Stomach smooth muscle (tissue), 2 donors: ENCODE measurements at regions not wholly inside any gene's neighbourhood (a gene's known extent, or its start where the extent isn't known, plus 50 kb on each side); places are given as distances from the start of the nearest gene placed in this dataset.
"Not testable (repeated sequence)": the region's sequence is repeated elsewhere in the genome, so short reads cannot be mapped to it uniquely, and the experiment has no call there.

Experiments
- H3K27ac ChIP-seq: one replicate; pipeline ENCODE4 v1.7.0; 2013; ENCODE audit warnings: mild to moderate bottlenecking, low read length, inconsistent platforms
- H3K27me3 ChIP-seq, 2 donors: one replicate each; pipeline ENCODE4 v1.7.0; 2013; ENCODE audit warnings: low read length in 2 of 2; ENCODE audit not compliant: insufficient read depth in 2 of 2, control insufficient read depth in 1 of 2
- H3K36me3 ChIP-seq, 2 donors: one replicate each; pipeline ENCODE4 v1.7.0; 2013; ENCODE audit warnings: low read length in 2 of 2; ENCODE audit not compliant: control insufficient read depth in 2 of 2, insufficient read depth in 2 of 2
- H3K4me1 ChIP-seq: one replicate; pipeline ENCODE4 v1.7.0; 2013; ENCODE audit warnings: low read length; ENCODE audit not compliant: control insufficient read depth, insufficient read depth
- H3K4me3 ChIP-seq, 2 donors: one replicate each; pipeline ENCODE4 v1.7.0; 2013; ENCODE audit warnings: low read length in 2 of 2
- H3K9ac ChIP-seq, 2 donors: one replicate each; pipeline ENCODE4 v1.7.0; 2013; ENCODE audit warnings: low read length in 2 of 2, mild to moderate bottlenecking in 1 of 2
- H3K9me3 ChIP-seq, 2 donors: one replicate each; pipeline ENCODE4 v1.7.0; 2013; ENCODE audit warnings: low read length in 2 of 2; ENCODE audit not compliant: control insufficient read depth in 2 of 2
- donor health status: healthy.
- donor health status: Pancreatic carcinoma.

- H3K27me3 ChIP-seq = peaks cover 22 to 37% of the 10 kb centered on the region in 2 donors
Observed at GRCh38 chr22:25417826-25418225, 146.6 kb upstream of the GRK3 start.

DNA sequence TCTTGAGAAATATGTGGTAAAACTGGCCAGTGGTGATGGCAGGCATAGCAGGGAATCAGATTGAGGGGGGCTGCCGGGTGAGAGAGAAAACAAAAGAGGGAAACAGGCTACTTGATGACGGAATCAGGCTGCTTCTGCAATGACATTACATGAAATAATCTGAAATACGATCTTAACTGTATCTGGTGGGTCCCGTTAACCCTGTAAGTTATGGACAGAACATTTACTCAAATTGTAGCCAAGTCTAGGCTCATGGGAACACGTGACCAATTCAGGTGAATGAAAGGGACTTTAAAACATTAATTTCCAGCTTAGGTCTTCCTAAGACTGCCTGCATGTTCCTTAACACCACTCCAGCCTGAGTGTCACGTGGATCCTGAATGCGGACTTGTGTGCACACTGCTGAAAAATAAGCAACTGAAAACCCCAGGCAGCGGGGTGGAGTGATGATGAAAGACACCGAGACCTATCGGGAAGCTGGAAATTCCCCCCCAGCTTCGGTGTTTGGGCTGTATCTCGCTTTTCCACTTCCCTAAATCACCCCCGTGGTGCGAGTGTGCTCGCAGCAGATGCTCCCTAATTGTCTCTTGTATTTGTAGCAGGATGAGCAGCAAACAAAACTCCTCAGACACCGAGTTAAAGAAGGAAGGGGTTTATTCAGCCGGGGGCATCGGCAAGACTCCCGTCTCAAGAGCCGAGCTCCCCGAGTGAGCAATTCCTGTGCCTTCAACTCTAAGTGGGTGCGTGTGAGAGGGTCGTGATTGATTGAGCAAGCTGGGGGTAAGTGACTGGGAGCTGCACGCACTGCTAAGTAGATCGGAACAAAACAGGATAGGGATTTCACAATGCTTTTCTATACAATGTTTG lies 145.0 kb upstream of the GRK3 start:
- H3K4me3 ChIP-seq = no peak overlapping the region
- no peaks in the 10 kb centered on the region for H3K9me3 ChIP-seq
- H3K9ac ChIP-seq = no peak overlapping the region
- H3K36me3 ChIP-seq = no peaks in the 10 kb centered on the region
- H3K4me1 ChIP-seq = peaks cover 6% of the 10 kb centered on the region
- H3K27ac ChIP-seq = no peak overlapping the region
- H3K27me3 ChIP-seq = peaks cover 24 to 46% of the 10 kb centered on the region in 2 donors

More at GRCh38 chr22:25417826-25418225, 146.6 kb upstream of the GRK3 start:
- not testable (repeated sequence) for H3K9me3 ChIP-seq, H3K4me3 ChIP-seq, H3K9ac ChIP-seq, H3K27ac ChIP-seq, H3K4me1 ChIP-seq, H3K36me3 ChIP-seq

DNA sequence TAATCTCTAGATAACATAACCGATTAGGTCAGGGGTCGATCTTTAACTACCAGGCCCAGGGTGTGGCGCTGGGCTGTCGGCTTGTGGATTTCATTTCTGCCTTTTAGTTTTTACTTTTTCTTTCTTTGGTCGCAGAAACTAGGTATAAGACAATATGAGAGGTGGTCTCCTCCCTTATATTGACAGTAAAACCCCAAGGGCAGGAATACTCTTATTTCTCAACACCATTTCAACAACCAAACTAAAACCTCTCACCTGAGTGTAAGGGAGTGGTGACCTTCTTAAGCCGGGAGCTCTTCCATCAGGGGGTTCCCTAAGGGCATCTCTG lies 144.4 kb upstream of the GRK3 start:
- H3K27ac ChIP-seq, H3K4me3 ChIP-seq, H3K9ac ChIP-seq, H3K36me3 ChIP-seq, H3K9me3 ChIP-seq, H3K4me1 ChIP-seq: not testable (repeated sequence)
- peaks cover 24 to 46% of the 10 kb centered on the region in 2 donors for H3K27me3 ChIP-seq

- Histone ChIP-seq H3K4me3 (no peak overlapping the region), H3K9ac (no peak overlapping the region), H3K4me1 (peaks cover 6% of the 10 kb centered on the region), H3K9me3 (no peaks in the 10 kb centered on the region), H3K27me3 (peaks cover 24 to 46% of the 10 kb centered on the region in 2 donors), H3K36me3 (no peaks in the 10 kb centered on the region), H3K27ac (no peak overlapping the region)
Observed at GRCh38 chr22:25420471-25420924, 144.0 kb upstream of the GRK3 start.

DNA sequence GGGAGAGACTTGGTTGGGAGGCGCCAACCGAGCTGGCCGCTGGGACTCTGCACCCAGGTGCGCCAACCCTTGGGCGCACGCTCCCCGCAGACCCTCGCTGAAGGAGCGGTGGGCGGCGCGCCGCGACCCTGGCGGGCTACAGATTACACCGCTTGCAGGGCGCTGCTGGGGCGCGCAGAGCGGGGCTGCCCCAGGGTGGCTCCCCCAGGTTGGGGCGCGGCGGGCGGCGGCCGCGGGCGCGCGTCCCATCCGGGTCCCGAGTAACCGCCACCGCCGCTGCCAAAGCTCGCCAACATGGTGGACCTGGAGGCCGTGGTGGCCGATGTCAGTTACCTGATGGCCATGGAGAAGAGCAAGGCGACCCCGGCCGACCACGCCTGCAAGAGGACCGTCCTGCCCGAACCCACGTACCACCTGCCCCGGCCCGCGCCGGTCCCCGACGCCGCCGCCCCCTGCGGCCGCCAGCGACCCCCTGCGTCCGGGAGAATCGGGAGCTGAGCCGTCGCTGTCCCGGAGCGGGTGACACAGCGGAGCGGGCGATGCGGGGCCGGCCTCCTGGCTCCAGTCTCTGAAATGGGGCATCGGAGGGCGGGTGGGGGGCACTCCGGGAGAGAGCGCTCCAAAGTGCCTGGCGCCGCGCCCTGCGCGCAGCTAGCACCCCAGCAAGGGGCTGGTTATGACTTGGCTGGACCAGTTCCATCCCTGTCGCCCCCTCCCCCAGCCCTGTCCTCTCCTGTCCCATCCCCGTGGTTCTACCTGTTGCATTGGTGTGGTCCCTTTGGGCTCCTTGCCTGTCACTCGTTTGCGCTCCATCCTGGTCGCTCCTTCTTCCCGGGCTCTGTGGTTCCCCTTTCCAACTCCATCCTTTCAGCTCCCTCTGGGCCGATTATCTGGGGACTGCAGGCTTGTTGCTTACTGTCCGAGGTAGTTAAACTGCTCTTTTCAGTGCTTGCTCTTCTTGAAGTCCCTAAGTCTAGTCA lies 143.3 kb upstream of the GRK3 start:
- Histone ChIP-seq H3K4me1 (peaks cover 6% of the 10 kb centered on the region), H3K27ac (no peak overlapping the region), H3K4me3 (peak overlapping the region; percentile 12 to 44), H3K9ac (no peak overlapping the region), H3K9me3 (no peaks in the 10 kb centered on the region), H3K27me3 (peaks cover 24 to 50% of the 10 kb centered on the region in 2 donors), H3K36me3 (no peaks in the 10 kb centered on the region)

DNA sequence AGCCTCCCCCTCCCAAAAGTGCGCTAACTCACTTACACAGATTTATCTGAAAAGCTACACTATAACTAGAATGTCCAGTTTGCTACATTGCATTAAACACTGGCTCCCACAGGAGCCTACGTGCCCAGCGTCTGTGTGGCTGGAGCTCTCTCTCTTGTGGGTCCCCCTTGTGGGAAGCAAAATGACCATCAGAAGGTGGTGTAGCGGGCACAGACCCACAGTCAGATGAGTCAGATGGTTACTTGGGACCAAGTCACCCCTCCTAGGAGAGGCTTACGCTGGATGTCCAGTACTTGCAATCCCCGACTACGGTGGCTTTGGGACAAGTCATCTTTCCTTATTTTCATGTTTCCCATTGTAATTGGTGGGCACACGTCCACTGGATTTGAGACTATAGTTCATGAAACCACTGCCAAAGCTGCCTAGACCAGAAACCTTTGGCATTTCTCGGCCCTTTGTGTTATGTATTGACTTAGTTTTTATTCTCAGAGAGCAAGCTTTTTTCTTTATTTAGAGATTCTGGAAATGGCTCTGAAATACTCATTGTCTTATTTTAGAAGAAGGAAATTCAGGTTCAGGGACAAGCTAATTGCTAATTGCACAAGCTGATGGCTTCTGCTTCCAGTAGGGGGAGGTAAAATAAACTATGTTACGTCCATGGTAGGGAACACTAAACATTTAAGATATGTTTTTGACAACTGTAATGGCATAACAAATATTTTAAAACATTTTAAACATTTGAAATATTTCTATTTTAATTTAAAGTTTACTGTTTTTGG lies 137.8 kb upstream of the GRK3 start:
- not testable (repeated sequence) for H3K36me3 ChIP-seq, H3K27ac ChIP-seq, H3K9me3 ChIP-seq, H3K4me3 ChIP-seq, H3K9ac ChIP-seq, H3K4me1 ChIP-seq
- peaks cover 15 to 23% of the 10 kb centered on the region in 2 donors for H3K27me3 ChIP-seq

GRCh38 chr22:25431637-25432342 lies 132.7 kb upstream of the GRK3 start:
- H3K27me3 ChIP-seq, H3K9me3 ChIP-seq, H3K4me3 ChIP-seq, H3K9ac ChIP-seq, H3K4me1 ChIP-seq, H3K27ac ChIP-seq, H3K36me3 ChIP-seq: not testable (repeated sequence)

DNA sequence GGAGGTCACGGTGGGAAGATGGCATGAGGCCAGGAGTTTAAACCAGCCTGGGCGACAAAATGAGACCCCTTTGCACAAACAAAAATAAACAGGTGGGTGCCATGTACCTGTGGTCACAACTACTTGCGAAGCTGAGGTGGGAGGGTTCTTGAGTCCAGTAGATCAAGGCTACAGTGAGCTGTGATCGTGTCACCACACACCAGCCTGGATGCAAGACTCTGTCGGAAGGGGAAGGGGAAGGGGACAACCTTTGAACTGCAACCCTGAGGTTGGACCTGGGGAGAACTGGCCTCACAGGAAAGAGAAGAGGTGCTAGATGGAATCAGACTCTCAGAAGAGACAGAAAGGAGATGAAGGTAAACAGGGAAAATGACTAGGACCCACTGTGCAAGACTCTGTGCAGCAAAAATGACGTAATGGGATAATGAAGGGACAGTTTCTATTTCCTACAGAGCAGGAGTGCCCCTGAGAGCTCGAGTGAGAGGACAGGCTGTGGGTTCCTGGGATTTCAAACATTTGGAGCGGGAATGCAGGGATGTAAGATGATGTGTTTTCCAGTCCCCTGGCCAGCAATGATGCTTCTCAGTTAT lies 131.0 kb upstream of the GRK3 start:
- not testable (repeated sequence) for H3K4me3 ChIP-seq, H3K36me3 ChIP-seq, H3K9ac ChIP-seq, H3K27ac ChIP-seq, H3K9me3 ChIP-seq, H3K4me1 ChIP-seq, H3K27me3 ChIP-seq

GRCh38 chr22:25437414-25438160 lies 126.9 kb upstream of the GRK3 start:
- no peak overlapping the region for H3K27ac ChIP-seq
- H3K9me3 ChIP-seq = no peaks in the 10 kb centered on the region
- no peaks in the 10 kb centered on the region for H3K4me1 ChIP-seq
- no peak overlapping the region for H3K9ac ChIP-seq
- H3K4me3 ChIP-seq = no peak overlapping the region
- no peaks in the 10 kb centered on the region for H3K27me3 ChIP-seq
- no peaks in the 10 kb centered on the region for H3K36me3 ChIP-seq
